ENCODE measurements at regions not wholly inside any gene's neighbourhood (a gene's known extent, or its start where the extent isn't known, plus 50 kb on each side); places are given as distances from the start of the nearest gene placed in this dataset.

- TF ChIP-seq CTCF (IDR thresholded peaks at IDR 0.05) (no peak), POLR2A (IDR thresholded peaks at IDR 0.05) (no peak), POLR2AphosphoS5 (IDR thresholded peaks at IDR 0.05) (no peak)
Measured at GRCh38 chr5:2022436-2022835, 139.7 kb upstream of the IRX4 start.

All from suprapubic skin (tissue), 4 donors.